Activated T-helper 1 cell treated with anti-CD3 and anti-CD28 coated beads, Interleukin-12 subunit alpha, Interleukin-12 subunit beta, Interleukin-2, Interleukin-4 antibody, amounts not matched to agents 30 ng/mL and 10 ng/mL and 1 ng/mL, durations not matched to agents 14 hours and 24 hours and 36 hours (primary cell): ENCODE measurements at regions not wholly inside any gene's neighbourhood (a gene's known extent, or its start where the extent isn't known, plus 50 kb on each side); places are given as distances from the start of the nearest gene placed in this dataset.

Experiments
- DNase-seq: peaks from one replicate; pipeline ENCODE4 v3.0.0; 2021; ENCODE audit warnings: low spot score
- H3K27ac Mint-ChIP-seq: one replicate; pipeline ENCODE4 v1.8.0; 2021; ENCODE audit warnings: mild to moderate bottlenecking, mixed read lengths
- H3K27me3 Mint-ChIP-seq: one replicate; pipeline ENCODE4 v1.8.0; 2022; ENCODE audit warnings: mild to moderate bottlenecking, moderate library complexity, mixed read lengths; ENCODE audit not compliant: insufficient read depth
- H3K36me3 Mint-ChIP-seq: one replicate; pipeline ENCODE4 v1.8.0; 2021; ENCODE audit warnings: low read depth, mixed read lengths
- H3K4me1 Mint-ChIP-seq: one replicate; pipeline ENCODE4 v1.8.0; 2021; ENCODE audit warnings: low read depth, mixed read lengths
- H3K4me3 Mint-ChIP-seq: one replicate; pipeline ENCODE4 v1.8.0; 2021; ENCODE audit warnings: mild to moderate bottlenecking, moderate library complexity, mixed read lengths
- H3K9me3 Mint-ChIP-seq: one replicate; pipeline ENCODE4 v1.8.0; 2021; ENCODE audit warnings: mixed read lengths
- intact Hi-C: fragments of 100-400 bp; cut with micrococcal nuclease; formaldehyde crosslinking; loops from one replicate; pipeline ENCODE4 v1.15.1; 2024

- Mint-ChIP-seq H3K4me3 (no peak overlapping the region), H3K27ac (no peak overlapping the region), H3K4me1 (no peaks in the 10 kb centered on the region), H3K27me3 (no peaks in the 10 kb centered on the region), H3K36me3 (no peaks in the 10 kb centered on the region), H3K9me3 (peaks cover 13% of the 10 kb centered on the region)
- no peak for DNase-seq
- intact Hi-C loops: no loop called here
Observed at GRCh38 chr14:27072589-27072988, 474.8 kb upstream of the NOVA1 start.

GRCh38 chr14:27075503-27075902 is 477.7 kb upstream of the NOVA1 start:
- no peaks in the 10 kb centered on the region for H3K36me3 Mint-ChIP-seq
- DNase-seq: no peak
- no peaks in the 10 kb centered on the region for H3K4me1 Mint-ChIP-seq
- no peak overlapping the region for H3K27ac Mint-ChIP-seq
- peaks cover 23% of the 10 kb centered on the region for H3K9me3 Mint-ChIP-seq
- no peak overlapping the region for H3K4me3 Mint-ChIP-seq
- intact Hi-C loops: no loop called here
- no peaks in the 10 kb centered on the region for H3K27me3 Mint-ChIP-seq

- Mint-ChIP-seq H3K27ac (no peak overlapping the region), H3K9me3 (peaks cover 19% of the 10 kb centered on the region), H3K27me3 (no peaks in the 10 kb centered on the region), H3K4me3 (no peak overlapping the region), H3K4me1 (no peaks in the 10 kb centered on the region), H3K36me3 (no peaks in the 10 kb centered on the region)
- intact Hi-C loops: no loop called here
- no peak for DNase-seq
Observed at GRCh38 chr14:27077214-27077613, 479.4 kb upstream of the NOVA1 start.

- H3K9me3 Mint-ChIP-seq: peaks cover 19% of the 10 kb centered on the region
- no peak overlapping the region for H3K27ac Mint-ChIP-seq
- DNase-seq: no peak
- no peaks in the 10 kb centered on the region for H3K27me3 Mint-ChIP-seq
- intact Hi-C loops: no loop called here
- H3K4me3 Mint-ChIP-seq: no peak overlapping the region
- no peaks in the 10 kb centered on the region for H3K4me1 Mint-ChIP-seq
- H3K36me3 Mint-ChIP-seq: no peaks in the 10 kb centered on the region
Observed at GRCh38 chr14:27077710-27078109, 479.9 kb upstream of the NOVA1 start.

GRCh38 chr14:27078191-27078590 is 480.4 kb upstream of the NOVA1 start:
- Mint-ChIP-seq H3K4me1 (no peaks in the 10 kb centered on the region), H3K27me3 (no peaks in the 10 kb centered on the region), H3K36me3 (no peaks in the 10 kb centered on the region), H3K27ac (no peak overlapping the region), H3K9me3 (peaks cover 19% of the 10 kb centered on the region), H3K4me3 (no peak overlapping the region)
- DNase-seq: no peak
- intact Hi-C loops: no loop called here

- H3K27me3 Mint-ChIP-seq: no peaks in the 10 kb centered on the region
- H3K36me3 Mint-ChIP-seq: no peaks in the 10 kb centered on the region
- intact Hi-C loops: no loop called here
- no peak overlapping the region for H3K27ac Mint-ChIP-seq
- no peaks in the 10 kb centered on the region for H3K4me1 Mint-ChIP-seq
- DNase-seq: no peak
- H3K9me3 Mint-ChIP-seq: peaks cover 15% of the 10 kb centered on the region
- no peak overlapping the region for H3K4me3 Mint-ChIP-seq
Observed at GRCh38 chr14:27079716-27080115, 481.9 kb upstream of the NOVA1 start.

- peaks cover 23% of the 10 kb centered on the region for H3K9me3 Mint-ChIP-seq
Observed at GRCh38 chr14:27085500-27085899, 487.7 kb upstream of the NOVA1 start.

GRCh38 chr14:27090716-27091115 is 492.9 kb upstream of the NOVA1 start:
- no peak overlapping the region for H3K27ac Mint-ChIP-seq
- no peaks in the 10 kb centered on the region for H3K27me3 Mint-ChIP-seq
- intact Hi-C loops: loop anchor here (10.0 kb wide), 1 partner anchor 454 kb away; no protein-coding TSS in a partner anchor
- H3K4me3 Mint-ChIP-seq: no peak overlapping the region
- H3K9me3 Mint-ChIP-seq: peaks cover 33% of the 10 kb centered on the region
- no peaks in the 10 kb centered on the region for H3K36me3 Mint-ChIP-seq
- H3K4me1 Mint-ChIP-seq: no peaks in the 10 kb centered on the region
- no peak for DNase-seq

More at GRCh38 chr14:27085500-27085899, 487.7 kb upstream of the NOVA1 start:
- H3K27ac Mint-ChIP-seq: no peak overlapping the region
- H3K4me3 Mint-ChIP-seq: no peak overlapping the region
- DNase-seq: no peak
- no peaks in the 10 kb centered on the region for H3K27me3 Mint-ChIP-seq
- H3K4me1 Mint-ChIP-seq: no peaks in the 10 kb centered on the region
- intact Hi-C loops: no loop called here
- no peaks in the 10 kb centered on the region for H3K36me3 Mint-ChIP-seq

GRCh38 chr14:27091973-27092372 is 494.1 kb upstream of the NOVA1 start:
- Mint-ChIP-seq H3K9me3 (peaks cover 36% of the 10 kb centered on the region), H3K4me1 (no peaks in the 10 kb centered on the region), H3K27ac (no peak overlapping the region), H3K27me3 (no peaks in the 10 kb centered on the region), H3K4me3 (no peak overlapping the region), H3K36me3 (no peaks in the 10 kb centered on the region)
- no peak for DNase-seq
- intact Hi-C loops: loop anchor here (10.0 kb wide), 1 partner anchor 453 kb away; no protein-coding TSS in a partner anchor

GRCh38 chr14:27096091-27096490 is 498.3 kb upstream of the NOVA1 start:
- intact Hi-C loops: loop anchor here (10.0 kb wide), 1 partner anchor 449 kb away; no protein-coding TSS in a partner anchor
- Mint-ChIP-seq H3K4me3 (no peak overlapping the region), H3K27ac (no peak overlapping the region), H3K36me3 (no peaks in the 10 kb centered on the region), H3K4me1 (no peaks in the 10 kb centered on the region), H3K9me3 (peaks cover 41% of the 10 kb centered on the region), H3K27me3 (no peaks in the 10 kb centered on the region)
- no peak for DNase-seq

- Mint-ChIP-seq H3K9me3 (peaks cover 45% of the 10 kb centered on the region), H3K4me1 (no peaks in the 10 kb centered on the region), H3K36me3 (no peaks in the 10 kb centered on the region), H3K4me3 (no peak overlapping the region), H3K27me3 (no peaks in the 10 kb centered on the region), H3K27ac (no peak overlapping the region)
- DNase-seq: no peak
- intact Hi-C loops: loop anchor here (10.0 kb wide), 1 partner anchor 446 kb away; no protein-coding TSS in a partner anchor
Observed at GRCh38 chr14:27098451-27098850, 500.6 kb upstream of the NOVA1 start.

GRCh38 chr14:27114180-27114579 is 516.3 kb upstream of the NOVA1 start:
- Mint-ChIP-seq H3K36me3 (no peaks in the 10 kb centered on the region), H3K27me3 (no peaks in the 10 kb centered on the region), H3K4me3 (no peak overlapping the region), H3K9me3 (peaks cover 40% of the 10 kb centered on the region), H3K4me1 (no peaks in the 10 kb centered on the region), H3K27ac (no peak overlapping the region)
- intact Hi-C loops: no loop called here
- no peak for DNase-seq

GRCh38 chr14:27123162-27123561 is 525.3 kb upstream of the NOVA1 start:
- H3K27me3 Mint-ChIP-seq: no peaks in the 10 kb centered on the region
- H3K4me3 Mint-ChIP-seq: no peak overlapping the region
- peaks cover 41% of the 10 kb centered on the region for H3K9me3 Mint-ChIP-seq

GRCh38 chr14:27127838-27128237 is 530.0 kb upstream of the NOVA1 start:
- Mint-ChIP-seq H3K27me3 (no peaks in the 10 kb centered on the region), H3K9me3 (peaks cover 33% of the 10 kb centered on the region), H3K4me1 (no peaks in the 10 kb centered on the region), H3K36me3 (no peaks in the 10 kb centered on the region), H3K27ac (no peak overlapping the region), H3K4me3 (no peak overlapping the region)
- no peak for DNase-seq
- intact Hi-C loops: no loop called here

More at GRCh38 chr14:27123162-27123561, 525.3 kb upstream of the NOVA1 start:
- no peak for DNase-seq
- intact Hi-C loops: no loop called here
- Mint-ChIP-seq H3K36me3 (no peaks in the 10 kb centered on the region), H3K4me1 (no peaks in the 10 kb centered on the region), H3K27ac (no peak overlapping the region)
